Left colon (tissue), 2 donors: ENCODE measurements at regions not wholly inside any gene's neighbourhood (a gene's known extent, or its start where the extent isn't known, plus 50 kb on each side); places are given as distances from the start of the nearest gene placed in this dataset.
"Not testable (repeated sequence)": the region's sequence is repeated elsewhere in the genome, so short reads cannot be mapped to it uniquely, and the experiment has no call there.

Experiments
- ATAC-seq: fragments of 200-7000 bp; cut with Tn5 transposase; one replicate; pipeline ENCODE4 v1.9.1; 2020; ENCODE audit warnings: mild to moderate bottlenecking, moderate library complexity
- DNase-seq, 2 donors: peaks; one replicate each; pipeline ENCODE4 v3.0.0-alpha.2; 2020
- intact Hi-C, 2 donors: fragments of 100-400 bp; cut with DNase I in 1 of 2; cut with micrococcal nuclease in 1 of 2; formaldehyde crosslinking; loops; one replicate each; pipeline versions ENCODE4 v1.11.2 to v1.14.0; 2022; cut with DNase I, micrococcal nuclease
- donor health status: DM: no; HTN: no; CAD: no.
- donor health status: DM: yes; HTN: yes; CAD: no.

- intact Hi-C loops: no loop called here
- DNase-seq: no peak
- no peak for ATAC-seq
Observed at GRCh38 chr2:56587456-56587855, 403.7 kb downstream of the CCDC85A start.

- no peak for ATAC-seq
- DNase-seq: no peak
- intact Hi-C loops: no loop called here
Observed at GRCh38 chr2:56589194-56589593, 405.4 kb downstream of the CCDC85A start.

- intact Hi-C loops: no loop called here
- no peak for ATAC-seq
- no peak for DNase-seq
Observed at GRCh38 chr2:56589835-56590234, 406.0 kb downstream of the CCDC85A start.

- no peak for DNase-seq
- intact Hi-C loops: no loop called here
- no peak for ATAC-seq
Observed at GRCh38 chr2:56590611-56591010, 406.8 kb downstream of the CCDC85A start.

GRCh38 chr2:56606086-56606485 lies 422.3 kb downstream of the CCDC85A start:
- intact Hi-C loops, ATAC-seq, DNase-seq: not testable (repeated sequence)

GRCh38 chr2:56613254-56613653 lies 429.5 kb downstream of the CCDC85A start:
- DNase-seq (no peak), ATAC-seq (no peak)
- intact Hi-C loops: no loop called here

- intact Hi-C loops: no loop called here
- ATAC-seq (no peak), DNase-seq (no peak)
Observed at GRCh38 chr2:56613920-56614319, 430.1 kb downstream of the CCDC85A start.

GRCh38 chr2:56615760-56616159 lies 432.0 kb downstream of the CCDC85A start:
- intact Hi-C loops: no loop called here
- DNase-seq (no peak), ATAC-seq (no peak)

GRCh38 chr2:56624181-56624580 lies 440.4 kb downstream of the CCDC85A start:
- intact Hi-C loops: no loop called here
- ATAC-seq (no peak), DNase-seq (no peak)

- DNase-seq: no peak
- ATAC-seq: no peak
- intact Hi-C loops: no loop called here
Observed at GRCh38 chr2:56626927-56627326, 443.1 kb downstream of the CCDC85A start.

GRCh38 chr2:56630286-56630685 lies 446.5 kb downstream of the CCDC85A start:
- ATAC-seq: no peak

GRCh38 chr2:56647997-56648396 lies 464.2 kb downstream of the CCDC85A start:
- DNase-seq: no peak
- ATAC-seq: no peak
- intact Hi-C loops: no loop called here

More at GRCh38 chr2:56630286-56630685, 446.5 kb downstream of the CCDC85A start:
- no peak for DNase-seq
- intact Hi-C loops: no loop called here

GRCh38 chr2:56648802-56649201 lies 465.0 kb downstream of the CCDC85A start:
- intact Hi-C loops: no loop called here
- ATAC-seq (no peak), DNase-seq (no peak)

- intact Hi-C loops: no loop called here
- DNase-seq (no peak), ATAC-seq (no peak)
Observed at GRCh38 chr2:56654936-56655335, 471.1 kb downstream of the CCDC85A start.

- ATAC-seq (no peak), DNase-seq (no peak)
- intact Hi-C loops: no loop called here
Observed at GRCh38 chr2:56656826-56657225, 473.0 kb downstream of the CCDC85A start.

GRCh38 chr2:56666777-56667176 lies 483.0 kb downstream of the CCDC85A start:
- DNase-seq (no peak), ATAC-seq (no peak)
- intact Hi-C loops: no loop called here

- DNase-seq: no peak
- ATAC-seq: no peak
- intact Hi-C loops: no loop called here
Observed at GRCh38 chr2:56671973-56672569, 488.3 kb downstream of the CCDC85A start.

- ATAC-seq: no peak
Observed at GRCh38 chr2:56674084-56674483, 490.3 kb downstream of the CCDC85A start.

GRCh38 chr2:56676966-56677365 lies 493.2 kb downstream of the CCDC85A start:
- ATAC-seq: no peak
- no peak for DNase-seq
- intact Hi-C loops: no loop called here

More at GRCh38 chr2:56674084-56674483, 490.3 kb downstream of the CCDC85A start:
- no peak for DNase-seq
- intact Hi-C loops: no loop called here

GRCh38 chr2:56680971-56681631 lies 497.3 kb downstream of the CCDC85A start:
- intact Hi-C loops: no loop called here
- ATAC-seq: no peak
- no peak for DNase-seq
